ENCODE measurements at regions not wholly inside any gene's neighbourhood (a gene's known extent, or its start where the extent isn't known, plus 50 kb on each side); places are given as distances from the start of the nearest gene placed in this dataset.

- TF ChIP-seq ZNF274 (IDR thresholded peaks at IDR 0.05; ENCODE audit: low read depth, low read length) (no peak), CTCF (IDR thresholded peaks at IDR 0.05 in 2 of 3, conservative IDR thresholded peaks at IDR 0.05 in 1 of 3; ENCODE audit: borderline replicate concordance in 1 of 3, insufficient read depth in 1 of 3, low read depth in 2 of 3, low read length in 2 of 3) (no peak), MAX (IDR thresholded peaks at IDR 0.05) (no peak), TCF7L2 (IDR thresholded peaks at IDR 0.05; ENCODE audit: borderline replicate concordance, extremely low read depth, insufficient read depth, insufficient read length) (no peak), POLR2A (IDR thresholded peaks at IDR 0.05; ENCODE audit: borderline replicate concordance, extremely low read depth, insufficient read depth, insufficient read length) (no peak), CBX3 (IDR thresholded peaks at IDR 0.05; ENCODE audit: low read depth) (no peak), RAD21 (IDR thresholded peaks at IDR 0.05; ENCODE audit: low read depth) (no peak), EZH2 (IDR thresholded peaks at IDR 0.05) (no peak), POLR2AphosphoS5 (IDR thresholded peaks at IDR 0.05; ENCODE audit: low read depth, low read length) (no peak), YY1 (IDR thresholded peaks at IDR 0.05; ENCODE audit: extremely low read depth, insufficient replicate concordance, low read depth, low read length) (no peak), EZH2phosphoT487 (IDR thresholded peaks at IDR 0.05; ENCODE audit: borderline replicate concordance) (no peak), REST (IDR thresholded peaks at IDR 0.05; ENCODE audit: low read depth) (no peak)
Observed at GRCh38 chr6:78489874-78490273, 377.5 kb upstream of the IRAK1BP1 start.
